GM19023 (cell line): ENCODE measurements at regions not wholly inside any gene's neighbourhood (a gene's known extent, or its start where the extent isn't known, plus 50 kb on each side); places are given as distances from the start of the nearest gene placed in this dataset.
"Not testable (repeated sequence)": the region's sequence is repeated elsewhere in the genome, so short reads cannot be mapped to it uniquely, and the experiment has no call there.

Experiments
- ATAC-seq: cut with Tn5 transposase; IDR thresholded peaks from one replicate; pipeline ENCODE4 v1.9.1; 2021; ENCODE audit warnings: mild to moderate bottlenecking, moderate library complexity; ENCODE audit not compliant: unreplicated experiment

DNA sequence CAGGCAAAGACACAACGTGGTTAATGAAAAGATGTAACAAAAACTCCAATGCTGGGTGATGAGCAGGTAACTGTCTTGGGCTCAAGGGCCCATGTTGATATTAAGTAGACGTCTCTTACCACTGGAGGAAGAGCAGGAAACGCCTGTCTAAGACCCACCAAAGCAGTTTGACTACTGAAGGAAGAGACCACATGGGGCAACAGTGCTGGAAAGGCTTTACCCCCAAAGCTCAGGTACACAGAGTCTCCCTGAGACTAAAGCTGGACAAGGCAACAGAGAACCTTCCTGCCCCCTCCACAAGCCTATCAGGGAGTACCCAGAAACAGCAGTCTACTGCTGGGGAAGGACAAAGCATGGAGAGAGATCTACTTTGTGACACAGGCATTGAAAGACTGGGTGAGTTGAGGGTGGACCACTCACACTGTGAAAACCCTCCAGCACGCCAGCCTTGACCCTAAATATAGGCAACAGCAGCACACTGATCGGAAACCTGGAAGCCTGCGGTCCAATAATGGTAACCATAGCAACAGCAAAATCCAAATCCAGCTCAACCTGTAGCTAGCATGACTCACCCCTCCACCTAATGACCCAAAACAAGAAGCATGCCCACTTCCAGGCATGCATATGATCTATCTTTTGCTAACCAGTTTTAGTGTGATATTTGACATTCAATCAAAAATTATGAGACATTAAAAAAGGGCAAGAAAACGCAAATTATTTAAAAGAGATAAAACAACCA lies 270.5 kb upstream of the SDK2 start:
- ATAC-seq, result no peak

DNA sequence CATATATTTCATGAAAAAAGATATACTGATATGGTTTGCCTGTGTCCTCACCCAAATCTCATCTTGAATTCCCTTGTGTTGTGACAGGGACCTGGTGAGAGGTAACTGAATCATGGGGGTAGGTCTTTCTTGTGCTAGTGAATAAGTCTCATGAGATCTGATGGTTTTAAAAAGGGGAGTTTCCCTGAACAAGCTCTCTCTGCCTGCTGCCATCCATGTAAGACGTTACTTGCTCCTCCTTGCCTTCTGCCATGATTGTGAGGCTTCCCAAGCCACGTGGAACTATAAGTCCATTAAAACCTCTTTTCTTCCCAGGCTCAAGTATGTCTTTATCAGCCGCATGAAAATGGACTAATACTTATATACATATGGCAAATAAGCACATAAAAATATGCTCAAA lies 274.8 kb upstream of the SDK2 start:
- ATAC-seq, result not testable (repeated sequence)

DNA sequence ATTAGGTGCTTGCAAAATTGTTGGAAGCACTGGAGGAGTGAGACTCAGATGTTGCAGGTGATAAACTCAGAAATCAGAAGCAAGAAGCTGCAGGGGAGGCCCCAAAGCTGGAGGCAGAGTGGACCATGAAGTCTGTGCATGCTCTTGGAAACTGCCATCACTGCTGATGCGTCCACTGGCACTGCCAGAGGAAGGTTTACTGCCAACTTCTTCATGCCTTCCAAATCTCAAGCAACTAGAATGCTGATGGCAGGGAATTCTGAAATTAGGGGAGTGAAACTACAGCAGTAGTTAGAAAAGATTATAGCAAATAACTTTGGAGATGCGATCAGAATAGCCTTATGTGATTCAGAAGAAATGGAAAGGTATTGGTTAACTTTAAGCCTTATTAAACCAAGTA lies 277.1 kb upstream of the SDK2 start:
- ATAC-seq, result no peak

DNA sequence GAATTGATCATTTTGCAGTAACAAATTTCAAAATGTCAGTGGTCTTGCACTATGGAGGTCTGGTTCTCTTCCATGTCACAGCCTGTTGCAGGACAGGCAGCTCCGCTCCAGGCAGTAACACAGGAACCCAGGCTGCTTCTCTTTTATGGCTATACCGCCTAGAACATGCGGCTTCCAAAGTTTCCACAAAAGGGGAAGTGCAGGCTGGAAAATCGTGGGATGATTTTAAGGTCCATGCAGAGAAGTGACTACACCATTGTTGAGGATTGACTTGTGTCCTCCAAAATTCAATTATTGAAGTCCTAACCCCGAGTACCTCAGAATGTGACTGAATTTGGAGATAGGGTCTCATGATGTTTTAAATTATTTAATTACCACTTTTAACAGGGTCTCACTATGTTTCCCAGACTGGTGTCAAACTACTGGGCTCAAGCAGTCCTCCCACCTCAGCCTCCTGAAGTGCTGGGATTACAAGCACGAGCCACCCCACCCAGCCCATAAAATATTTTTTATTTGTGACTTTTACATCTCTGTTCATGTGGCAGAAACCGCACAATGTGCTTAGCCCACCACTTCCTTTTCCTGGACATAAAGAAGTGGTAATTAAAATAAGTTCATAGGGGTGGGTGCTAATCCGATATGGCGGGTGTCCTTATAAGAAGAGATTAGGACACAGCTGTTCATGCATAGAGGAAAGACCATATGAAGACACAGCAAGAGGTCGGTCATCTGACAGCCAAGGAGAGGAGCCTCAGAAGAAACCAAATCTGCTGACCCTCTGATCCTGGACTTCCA lies 279.2 kb upstream of the RPL38 start:
- ATAC-seq, result no peak

DNA sequence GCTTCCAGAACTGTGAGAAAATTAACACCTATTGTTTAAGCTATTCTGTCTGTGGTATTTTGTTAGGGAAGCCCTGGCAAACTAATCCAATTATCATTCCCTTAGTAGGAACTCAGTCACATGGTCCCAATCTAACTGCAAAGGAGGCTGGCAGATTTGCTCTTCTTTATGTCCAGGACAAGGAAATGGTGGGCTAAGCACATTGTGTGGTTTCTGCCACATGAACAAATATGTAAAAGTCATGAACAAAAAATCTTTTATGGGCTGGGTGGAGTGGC lies 278.6 kb upstream of the RPL38 start:
- ATAC-seq, result no peak

DNA sequence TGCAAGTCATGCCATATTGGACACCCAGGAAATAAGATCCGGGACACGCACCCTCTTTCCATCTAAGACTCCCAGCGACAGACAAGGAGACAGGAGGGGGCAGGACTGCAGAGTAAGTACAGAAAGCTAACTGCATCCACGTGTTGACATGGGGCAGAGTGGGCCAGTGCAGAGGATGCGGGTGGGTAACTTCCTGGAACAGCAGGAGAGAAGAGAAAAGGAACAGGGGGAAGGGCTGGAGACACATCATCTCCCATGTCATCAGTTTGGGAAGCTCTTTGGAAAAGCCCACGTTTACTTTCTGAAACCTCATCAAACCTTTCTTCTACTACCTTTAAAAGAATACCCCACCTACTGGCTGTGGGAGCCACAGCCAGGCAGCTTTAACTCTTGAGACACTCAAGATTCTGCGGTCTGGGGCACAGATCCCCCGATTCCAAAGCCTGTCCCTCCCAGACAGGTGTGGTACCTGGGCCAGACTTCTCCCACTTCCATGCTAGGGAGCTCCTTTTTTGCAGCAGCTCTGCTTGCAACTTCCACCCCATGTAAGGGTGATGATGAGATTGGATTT lies 273.5 kb upstream of the RPL38 start:
- ATAC-seq, result no peak

DNA sequence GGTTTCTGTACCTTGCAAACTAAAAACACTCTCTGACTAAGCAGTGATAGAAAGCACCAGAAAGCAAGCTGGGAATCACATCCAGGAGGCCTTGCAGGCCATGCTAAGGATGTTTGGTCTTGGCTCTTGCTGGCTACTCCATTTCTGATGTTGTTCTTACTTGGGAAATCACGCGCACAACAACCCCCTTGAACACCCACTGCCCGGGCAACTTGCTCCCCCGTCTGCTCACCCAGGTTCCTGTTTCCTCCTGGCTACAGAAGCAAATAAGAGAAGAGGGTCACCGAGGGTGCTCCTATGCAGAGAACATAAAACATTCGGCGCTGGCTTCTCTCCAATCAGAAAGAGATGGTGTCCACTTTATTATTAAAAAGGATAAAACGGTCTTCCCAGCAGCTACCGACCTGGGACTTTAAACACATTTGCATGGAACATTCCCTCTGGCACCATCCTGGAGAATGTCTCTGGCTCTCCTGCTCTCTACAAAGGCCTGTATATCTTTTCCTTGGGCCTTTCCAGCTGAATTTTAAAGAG lies 271.2 kb upstream of the RPL38 start:
- no peak for ATAC-seq

DNA sequence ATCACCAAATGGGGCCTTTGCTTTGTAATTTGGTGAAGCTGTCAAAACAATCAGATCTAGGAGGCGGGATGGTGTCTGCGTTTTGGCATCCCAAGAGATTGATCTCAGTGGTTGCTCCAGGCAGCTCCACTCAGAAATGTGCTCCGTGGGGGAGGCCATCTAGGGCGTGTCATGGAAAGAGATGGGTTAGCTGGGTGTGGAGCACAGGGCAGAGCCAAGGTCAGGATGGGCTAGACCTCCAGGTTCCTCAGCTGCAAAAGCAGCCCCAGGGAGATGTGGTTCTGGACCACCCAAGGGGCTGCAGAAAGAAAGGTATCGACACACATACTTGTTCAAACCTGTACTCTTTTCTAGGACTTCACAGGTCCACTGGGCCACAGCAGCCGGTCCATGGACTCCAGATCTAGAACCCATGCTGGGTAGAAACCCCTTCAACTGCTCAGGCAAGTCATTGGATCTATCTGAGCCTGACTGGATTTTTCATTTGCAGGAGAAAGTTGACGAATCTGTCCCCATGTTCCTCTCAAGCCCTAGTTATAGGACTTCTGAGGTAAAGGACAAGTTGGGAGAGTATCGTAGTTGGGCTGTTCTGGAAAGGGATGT lies 270.2 kb upstream of the RPL38 start:
- no peak for ATAC-seq

DNA sequence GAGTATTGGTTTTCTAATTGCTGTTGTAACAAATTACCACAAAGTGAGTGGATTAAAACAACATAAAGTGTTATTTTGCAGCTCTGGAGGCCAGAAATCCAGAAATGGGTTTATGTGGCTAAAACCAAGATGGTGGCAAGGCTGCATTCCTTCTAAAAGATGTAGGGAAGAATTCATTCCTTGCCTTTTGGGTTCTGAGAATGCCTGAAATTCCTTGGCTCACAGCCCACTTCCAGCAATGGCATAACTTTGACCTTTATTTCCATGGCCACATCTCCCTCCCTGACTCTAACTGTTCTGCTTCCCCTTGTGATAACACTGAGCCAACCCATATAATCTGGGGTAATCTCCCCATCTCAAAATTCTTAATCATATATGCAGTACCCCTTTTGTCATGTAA lies 269.6 kb upstream of the RPL38 start:
- no peak for ATAC-seq

DNA sequence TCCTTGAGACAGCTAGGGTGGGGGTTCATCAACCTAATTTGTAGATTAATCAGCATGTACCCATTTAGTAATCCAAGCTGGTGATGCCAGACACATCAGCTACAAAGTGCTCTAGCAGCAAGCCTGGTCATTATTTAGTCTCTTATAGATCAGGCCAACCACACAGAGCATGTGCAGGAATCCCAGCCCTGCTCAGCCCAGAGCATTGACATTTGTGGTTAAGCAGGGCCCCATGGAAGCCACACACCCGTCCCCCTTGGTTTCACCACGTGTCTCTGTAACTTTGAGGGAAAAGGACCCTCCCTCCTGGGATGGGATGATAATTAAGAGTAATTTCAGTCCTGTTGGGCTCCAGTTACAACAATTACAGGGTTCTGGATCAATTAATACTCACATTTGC lies 268.8 kb upstream of the RPL38 start:
- ATAC-seq, result no peak

DNA sequence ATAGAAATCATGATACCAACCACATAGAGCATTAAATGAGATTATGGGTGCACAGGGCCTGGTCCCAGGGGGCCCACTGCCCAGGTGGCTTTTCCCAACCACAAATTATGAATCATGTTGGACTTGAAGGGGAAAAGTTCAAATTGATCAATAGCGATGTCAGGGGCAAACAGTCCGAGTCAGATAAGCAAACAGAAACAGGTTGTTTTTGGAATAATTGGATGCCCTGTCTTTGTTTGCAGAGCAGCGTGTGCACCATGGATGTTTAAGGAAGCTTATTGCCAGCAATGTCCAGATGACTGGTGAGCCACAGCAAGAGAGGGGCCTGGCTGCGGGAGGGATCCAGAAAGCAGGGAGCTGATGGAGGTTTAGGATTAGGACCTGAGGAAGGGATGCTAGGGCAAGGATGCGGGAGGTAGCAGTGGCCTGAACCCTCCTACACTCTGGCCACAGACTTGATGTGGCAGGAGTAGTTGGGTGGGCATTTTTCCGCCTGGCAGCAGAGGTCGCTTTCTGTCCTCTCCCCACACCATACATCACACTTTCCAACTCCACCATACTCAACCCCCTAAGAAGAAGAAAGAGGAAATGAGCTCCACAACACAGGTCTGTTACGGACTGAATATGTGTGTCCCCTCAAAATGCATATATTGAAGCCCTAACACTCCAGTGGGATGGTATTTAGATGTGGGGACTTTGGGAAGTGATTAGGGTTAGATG lies 266.4 kb upstream of the RPL38 start:
- ATAC-seq, result no peak

DNA sequence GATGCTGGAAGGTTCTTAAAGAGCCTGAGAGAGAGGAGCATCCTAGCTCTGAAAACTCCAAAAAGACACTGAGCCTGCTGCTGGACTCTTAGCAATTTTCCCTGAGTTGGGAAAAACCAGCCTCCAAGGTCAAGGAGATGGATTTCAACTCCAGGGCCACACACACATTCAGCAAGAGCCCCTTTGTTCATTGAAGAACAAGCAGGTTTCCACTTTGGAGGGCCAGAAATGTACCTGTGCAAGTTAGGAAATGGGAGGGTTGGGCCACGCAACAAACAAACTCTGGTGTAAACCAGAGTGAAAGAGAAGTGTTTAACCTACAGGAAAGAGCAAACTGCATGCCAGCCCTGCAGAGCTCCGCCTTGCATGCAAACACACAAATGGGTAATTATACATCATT lies 264.8 kb upstream of the RPL38 start:
- no peak for ATAC-seq

DNA sequence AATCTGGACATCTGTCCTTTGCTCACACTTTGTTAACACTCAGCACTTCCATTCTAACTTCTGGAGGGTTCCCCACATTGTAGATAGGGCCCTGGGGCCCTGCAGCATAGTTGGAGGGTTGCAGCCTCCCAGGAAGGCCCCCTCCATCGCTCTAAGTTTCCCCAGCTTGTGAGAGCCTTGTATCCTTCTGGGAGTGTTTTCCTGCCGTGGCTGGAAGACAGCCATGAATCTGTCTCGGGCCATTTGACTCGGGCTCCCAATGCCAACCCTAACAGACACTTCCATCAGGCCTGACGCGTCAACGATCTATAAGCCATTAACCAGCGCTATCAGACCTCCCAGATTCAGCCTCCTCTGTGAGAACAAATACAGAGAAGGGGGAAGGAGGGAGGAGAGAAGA lies 263.7 kb upstream of the RPL38 start:
- no peak for ATAC-seq

DNA sequence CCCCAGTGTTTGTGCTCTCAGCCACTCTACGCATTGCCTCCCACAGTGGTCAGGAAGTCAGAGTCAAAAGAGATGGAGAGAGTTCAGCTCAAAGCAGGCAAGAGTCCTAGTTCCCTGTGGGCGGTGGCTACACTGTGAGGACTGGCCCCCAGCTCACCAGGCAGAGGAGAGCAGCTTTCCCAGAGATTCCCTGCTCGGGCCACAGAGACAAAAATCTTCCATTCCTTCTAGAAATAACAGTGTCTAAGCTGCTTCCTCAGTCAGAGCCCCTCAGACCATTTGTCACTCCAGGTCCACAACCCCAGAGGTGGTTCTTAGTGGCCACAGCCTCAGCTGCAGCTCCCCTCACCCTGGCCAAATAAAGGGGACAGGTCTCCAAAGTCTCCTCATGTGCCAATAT lies 263.0 kb upstream of the RPL38 start:
- no peak for ATAC-seq

DNA sequence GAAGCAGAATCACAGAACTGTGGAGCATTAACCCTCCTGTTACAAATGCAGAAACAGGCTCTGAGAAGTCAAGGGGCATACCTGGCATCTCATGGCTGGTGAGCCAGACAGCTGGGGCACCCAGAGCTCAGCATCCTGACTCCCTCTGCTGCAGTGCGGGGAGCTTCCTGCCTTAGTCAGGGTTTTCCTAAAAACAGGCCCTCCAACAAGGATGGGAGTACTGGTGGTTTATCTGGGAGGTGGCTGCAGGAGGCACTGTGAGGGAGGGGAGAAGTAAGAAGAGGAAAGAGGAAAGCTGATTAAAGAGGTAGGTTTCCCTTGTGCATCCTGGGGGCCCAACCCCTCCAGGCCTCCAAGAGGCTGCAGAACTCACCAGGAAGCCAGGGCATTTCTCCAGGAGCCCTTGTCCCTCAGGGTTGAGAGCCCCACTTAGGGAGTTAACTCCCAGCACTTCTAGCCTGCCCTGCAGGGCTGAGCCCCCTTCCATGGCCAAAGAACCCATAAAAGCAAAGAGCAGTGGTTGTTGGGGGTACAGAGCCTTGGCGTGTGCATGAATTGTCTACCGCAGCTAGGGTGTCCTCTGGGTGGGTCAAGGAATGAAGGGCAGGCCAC lies 261.5 kb upstream of the RPL38 start:
- ATAC-seq, result no peak

DNA sequence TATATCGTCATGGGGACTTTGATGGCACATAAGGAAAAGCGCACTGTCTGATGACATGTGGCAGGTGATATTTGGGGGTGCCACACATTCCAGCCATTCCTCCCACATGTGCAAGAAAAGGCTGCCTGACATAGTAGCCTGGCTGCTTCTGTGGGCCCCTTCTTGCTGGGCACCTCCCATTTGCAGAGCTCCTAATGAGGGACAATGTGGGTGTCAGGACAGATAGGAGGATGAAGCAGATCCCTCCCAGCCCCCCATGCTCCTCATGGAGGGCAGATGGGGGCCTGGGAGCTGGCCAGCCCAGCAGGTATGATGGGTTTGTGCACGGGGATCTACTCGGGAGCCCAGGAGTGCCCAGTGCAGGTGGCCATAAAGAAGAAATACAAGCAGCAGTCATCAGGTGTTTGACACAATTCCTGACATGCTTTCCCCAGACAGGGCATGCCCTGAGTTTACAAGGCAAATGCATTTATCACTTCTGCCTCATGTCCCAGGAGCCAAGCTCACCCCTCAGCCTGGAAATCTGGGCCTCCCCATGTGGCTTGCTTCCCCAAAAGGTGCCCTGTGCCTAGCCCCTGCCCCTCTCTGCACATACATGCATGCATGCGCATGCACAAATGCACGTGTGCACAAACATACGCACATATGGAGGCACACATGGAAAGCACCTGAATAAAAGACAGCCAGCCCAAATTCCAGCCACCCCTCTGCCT lies 260.6 kb upstream of the RPL38 start:
- no peak for ATAC-seq

DNA sequence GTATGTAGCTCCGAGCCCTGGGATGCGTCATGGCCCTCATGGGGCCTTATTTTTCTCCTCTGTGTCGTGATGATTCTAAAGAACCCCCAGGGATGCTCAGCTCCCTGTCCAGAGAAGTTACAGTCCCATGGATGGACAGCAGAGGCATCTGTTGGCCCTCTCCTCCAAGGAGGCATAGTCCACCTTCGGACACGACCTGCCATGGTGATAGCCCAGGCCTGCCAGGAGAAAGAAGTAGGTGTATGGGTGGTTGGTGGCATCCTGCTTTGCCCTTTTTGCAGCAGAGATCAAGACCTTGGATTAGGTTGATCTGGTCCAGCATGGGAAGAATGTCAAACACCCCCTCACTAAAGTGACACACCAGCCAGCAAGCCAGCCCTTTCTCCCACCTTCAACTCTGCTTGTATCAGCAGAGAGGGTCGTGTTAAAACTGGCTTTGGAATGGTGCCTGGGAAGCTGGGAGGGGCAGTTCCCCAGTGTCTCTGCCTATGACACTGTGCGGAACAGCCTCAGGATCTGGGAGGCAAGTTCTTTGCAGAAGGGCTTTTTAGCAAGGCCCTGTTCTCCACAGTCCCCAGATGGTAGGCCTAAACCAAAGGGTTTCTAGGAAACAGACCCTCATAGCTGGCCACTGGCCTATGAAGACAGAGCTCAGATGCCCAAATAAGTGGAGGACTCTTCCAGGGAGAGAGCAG lies 259.9 kb upstream of the RPL38 start:
- ATAC-seq, result no peak

DNA sequence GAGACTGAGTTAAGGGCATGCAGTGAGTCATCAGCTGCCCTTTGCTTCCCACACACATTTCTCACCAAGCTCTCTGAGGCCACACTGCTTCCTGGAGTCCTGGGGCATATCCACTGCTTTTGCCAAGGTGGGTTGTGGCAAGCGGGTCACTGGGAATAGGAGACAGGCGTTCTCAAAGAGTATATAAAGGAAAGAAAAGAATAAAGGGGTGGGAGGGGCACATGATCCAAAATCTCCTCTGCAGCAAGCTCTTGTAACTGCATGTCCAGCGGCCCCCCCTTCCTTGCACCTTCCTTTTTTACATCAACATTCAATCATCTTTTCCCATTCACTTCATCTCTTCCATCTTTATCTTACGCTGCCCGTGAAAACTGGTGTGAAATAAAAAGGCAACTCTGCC lies 259.1 kb upstream of the RPL38 start:
- no peak for ATAC-seq

DNA sequence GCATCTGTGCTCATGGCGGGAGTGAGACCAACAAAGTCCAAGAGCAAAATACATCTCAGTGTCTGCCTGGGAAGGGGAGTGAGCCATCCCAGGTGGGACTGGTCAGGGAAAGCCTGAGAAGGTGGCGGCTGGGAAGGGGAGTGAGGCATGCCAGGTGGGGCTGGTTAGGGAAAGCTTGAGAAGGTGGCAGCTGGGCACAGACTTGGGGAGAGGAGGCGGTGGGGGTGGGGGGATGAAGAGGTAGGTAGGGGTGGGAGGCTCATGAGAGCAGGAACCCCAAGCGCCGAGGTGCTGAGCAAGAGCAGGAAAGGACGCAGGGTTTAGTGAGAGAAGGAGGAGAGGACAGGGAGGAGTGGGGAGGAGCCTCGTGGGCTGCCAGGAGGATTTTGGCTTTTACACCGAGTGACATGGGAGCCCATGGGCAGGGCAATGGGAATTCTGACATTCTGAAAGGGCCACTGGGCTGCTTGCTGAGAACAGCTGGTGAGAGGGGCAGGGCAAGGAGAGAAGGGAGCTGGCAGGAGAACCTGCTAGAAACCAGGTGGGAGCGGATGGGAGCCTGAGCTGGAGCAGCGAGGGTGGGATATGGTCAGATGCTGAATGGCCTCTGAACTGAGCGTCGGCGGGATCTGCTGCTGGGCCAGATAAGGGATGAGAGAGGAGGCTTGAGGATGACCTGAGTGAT lies 256.1 kb upstream of the RPL38 start:
- ATAC-seq, result no peak
